Upper lobe of left lung (tissue), 6 donors: ENCODE measurements at regions not wholly inside any gene's neighbourhood (a gene's known extent, or its start where the extent isn't known, plus 50 kb on each side); places are given as distances from the start of the nearest gene placed in this dataset.

Source experiments
- ATAC-seq, 2 donors: fragments of 200-7000 bp; cut with Tn5 transposase; one replicate each; pipeline ENCODE4 v1.9.1; 2022; ENCODE audit warnings: mild to moderate bottlenecking in 2 of 2, moderate library complexity in 2 of 2; ENCODE audit not compliant: low FRiP score in 2 of 2
- DNase-seq, 2 donors: peaks; one replicate each; pipeline ENCODE4 v3.0.0-alpha.2; 2019 to 2020
- H3K27ac ChIP-seq, 4 donors: fragments of 200-600 bp; sonication (generic); one replicate each; pipeline ENCODE4 v1.5.1; 2016 to 2019
- H3K27me3 ChIP-seq, 4 donors: fragments of 200-600 bp; sonication (generic); one replicate each; pipeline ENCODE4 v1.5.1; 2017 to 2019
- H3K36me3 ChIP-seq, 4 donors: fragments of 200-600 bp; sonication (generic); one replicate each; pipeline ENCODE4 v1.5.1; 2016 to 2019
- H3K4me1 ChIP-seq, 4 donors: fragments of 200-600 bp; sonication (generic); one replicate each; pipeline ENCODE4 v1.5.1; 2018 to 2019
- H3K4me3 ChIP-seq, 4 donors: fragments of 200-600 bp; sonication (generic); one replicate each; pipeline ENCODE4 v1.5.1; 2017 to 2019; ENCODE audit warnings: mild to moderate bottlenecking in 2 of 4, moderate library complexity in 1 of 4
- H3K9me3 ChIP-seq, 4 donors: fragments of 200-600 bp; sonication (generic); one replicate each; pipeline ENCODE4 v1.5.1; 2018 to 2019
- CTCF ChIP-seq, 6 experiments: fragments of 450-650 bp in 4 of 6; fragments of 200-600 bp in 2 of 6; sonication (generic) in 2 of 6; IDR thresholded peaks; one replicate each; pipeline ENCODE4 v1.5.1; 2016 to 2019; ENCODE audit warnings: antibody characterized with exemption in 6 of 6
- EP300 ChIP-seq, 4 donors: sonication (generic); formaldehyde crosslinking; IDR thresholded peaks; one replicate each; pipeline ENCODE4 v1.5.1; 2017; ENCODE audit warnings: antibody characterized with exemption in 4 of 4, control low read depth in 2 of 4
- POLR2A ChIP-seq, 4 donors: fragments of 450-650 bp; IDR thresholded peaks; one replicate each; pipeline ENCODE4 v1.5.1; 2016 to 2017; ENCODE audit warnings: antibody characterized with exemption in 4 of 4, mild to moderate bottlenecking in 2 of 4
- POLR2AphosphoS5 ChIP-seq, 2 donors: sonication (generic); formaldehyde crosslinking; IDR thresholded peaks; one replicate each; pipeline ENCODE4 v1.5.1; 2017; ENCODE audit warnings: antibody characterized with exemption in 2 of 2
- WGBS, 2 donors: methylation state at CpG; one replicate each; pipeline ENCODE4 v1.1.5; 2017 to 2018; 5-methylcytosine and 5-hydroxymethylcytosine counted together
- donor health status: DM: no; HTN: no; CAD: no; lungs with moderate emphysema.
- donor health status: DM: no; HTN: yes; CAD: no; lungs with severe emphysema.

- Histone ChIP-seq H3K4me3 (no peak overlapping the region), H3K9me3 (peaks cover 0 to 5% (median 0%) of the 10 kb centered on the region in 4 donors), H3K36me3 (no peaks in the 10 kb centered on the region), H3K27ac (no peak overlapping the region), H3K27me3 (no peaks in the 10 kb centered on the region), H3K4me1 (no peaks in the 10 kb centered on the region)
- 59 to 67% methylated on average over 3 of the region's 3 CpGs for WGBS, 2 donors
- TF ChIP-seq EP300 (IDR thresholded peaks at IDR 0.05), result no peak
- no peak for TF ChIP-seq POLR2AphosphoS5 (IDR thresholded peaks at IDR 0.05)
- TF ChIP-seq CTCF (IDR thresholded peaks at IDR 0.05), result no peak
- no peak for TF ChIP-seq POLR2A (IDR thresholded peaks at IDR 0.05)
- no peak for ATAC-seq
- DNase-seq, result no peak
Measured at GRCh38 chr11:22078063-22078462, 114.8 kb upstream of the ANO5 start.

GRCh38 chr11:22079133-22079872 is 113.6 kb upstream of the ANO5 start:
- Histone ChIP-seq H3K27me3 (no peaks in the 10 kb centered on the region), H3K9me3 (peaks cover 0 to 5% (median 0%) of the 10 kb centered on the region in 4 donors), H3K4me3 (no peak overlapping the region), H3K4me1 (no peaks in the 10 kb centered on the region), H3K36me3 (no peaks in the 10 kb centered on the region), H3K27ac (no peak overlapping the region)
- whole genome bisulfite sequencing, 2 donors, result 57% methylated on average over 1 of the region's 1 CpG
- no peak for TF ChIP-seq EP300 (IDR thresholded peaks at IDR 0.05)
- no peak for TF ChIP-seq POLR2AphosphoS5 (IDR thresholded peaks at IDR 0.05)
- no peak for TF ChIP-seq POLR2A (IDR thresholded peaks at IDR 0.05)
- TF ChIP-seq CTCF (IDR thresholded peaks at IDR 0.05), result no peak
- DNase-seq (no peak), ATAC-seq (no peak)

GRCh38 chr11:22082178-22082577 is 110.7 kb upstream of the ANO5 start:
- DNase-seq, result no peak
- no peaks in the 10 kb centered on the region for H3K36me3 ChIP-seq
- no peak overlapping the region for H3K4me3 ChIP-seq
- H3K27ac ChIP-seq, result no peak overlapping the region
- no peaks in the 10 kb centered on the region for H3K27me3 ChIP-seq
- peaks cover 0 to 5% (median 0%) of the 10 kb centered on the region in 4 donors for H3K9me3 ChIP-seq
- H3K4me1 ChIP-seq, result no peaks in the 10 kb centered on the region
- TF ChIP-seq EP300 (IDR thresholded peaks at IDR 0.05) (no peak), POLR2A (IDR thresholded peaks at IDR 0.05) (no peak), POLR2AphosphoS5 (IDR thresholded peaks at IDR 0.05) (no peak), CTCF (IDR thresholded peaks at IDR 0.05) (no peak)
- no peak for ATAC-seq

GRCh38 chr11:22082788-22083187 is 110.1 kb upstream of the ANO5 start:
- Histone ChIP-seq H3K36me3 (no peaks in the 10 kb centered on the region), H3K4me1 (no peaks in the 10 kb centered on the region), H3K27ac (no peak overlapping the region), H3K4me3 (no peak overlapping the region), H3K9me3 (peaks cover 0 to 5% (median 0%) of the 10 kb centered on the region in 4 donors), H3K27me3 (no peaks in the 10 kb centered on the region)
- ATAC-seq, result no peak
- no peak for TF ChIP-seq POLR2A (IDR thresholded peaks at IDR 0.05)
- no peak for TF ChIP-seq CTCF (IDR thresholded peaks at IDR 0.05)
- no peak for TF ChIP-seq POLR2AphosphoS5 (IDR thresholded peaks at IDR 0.05)
- TF ChIP-seq EP300 (IDR thresholded peaks at IDR 0.05), result no peak
- no peak for DNase-seq

- no peak overlapping the region for H3K4me3 ChIP-seq
- H3K9me3 ChIP-seq, result peaks cover 0 to 5% (median 0%) of the 10 kb centered on the region in 4 donors
- no peaks in the 10 kb centered on the region for H3K27me3 ChIP-seq
- TF ChIP-seq EP300 (IDR thresholded peaks at IDR 0.05), result no peak
- TF ChIP-seq POLR2A (IDR thresholded peaks at IDR 0.05), result no peak
- TF ChIP-seq POLR2AphosphoS5 (IDR thresholded peaks at IDR 0.05), result no peak
- TF ChIP-seq CTCF (IDR thresholded peaks at IDR 0.05), result no peak
- WGBS, 2 donors, result 66 to 74% methylated on average over 1 of the region's 1 CpG
- no peaks in the 10 kb centered on the region for H3K36me3 ChIP-seq
- no peak overlapping the region for H3K27ac ChIP-seq
- H3K4me1 ChIP-seq, result no peaks in the 10 kb centered on the region
- no peak for DNase-seq
- ATAC-seq, result no peak
Measured at GRCh38 chr11:22084056-22084455, 108.8 kb upstream of the ANO5 start.
